Neural crest cell (in vitro differentiated cells): ENCODE measurements at regions not wholly inside any gene's neighbourhood (a gene's known extent, or its start where the extent isn't known, plus 50 kb on each side); places are given as distances from the start of the nearest gene placed in this dataset.

ENCODE experiments used
- DNase-seq: peaks from one replicate; pipeline ENCODE4 v3.0.0; 2021; ENCODE audit warnings: low read depth, mixed read lengths, low spot score
- H3K27ac Mint-ChIP-seq: one replicate; pipeline ENCODE4 v1.8.0; 2021; ENCODE audit warnings: mild to moderate bottlenecking, mixed read lengths; ENCODE audit not compliant: unreplicated experiment
- H3K27me3 Mint-ChIP-seq: 2 replicates; pipeline ENCODE4 v1.8.0; 2021; ENCODE audit warnings: low read depth, mild to moderate bottlenecking, mixed read lengths
- H3K36me3 Mint-ChIP-seq: 2 replicates; pipeline ENCODE4 v1.8.0; 2021; ENCODE audit warnings: low read depth, mild to moderate bottlenecking, mixed read lengths
- H3K4me1 Mint-ChIP-seq: 2 replicates; pipeline ENCODE4 v1.8.0; 2021; ENCODE audit warnings: mixed read lengths
- H3K4me3 Mint-ChIP-seq: one replicate; pipeline ENCODE4 v1.8.0; 2021; ENCODE audit warnings: mild to moderate bottlenecking, mixed read lengths
- H3K9me3 Mint-ChIP-seq: 2 replicates; pipeline ENCODE4 v1.8.0; 2021; ENCODE audit warnings: mixed read lengths
- CTCF ChIP-seq: fragments of 200-600 bp; sonication (generic); conservative IDR thresholded peaks from 2 replicates; pipeline ENCODE4 v1.5.0; 2021; ENCODE audit warnings: antibody characterized with exemption, mild to moderate bottlenecking

GRCh38 chr18:68181956-68182355 lies 533.0 kb downstream of the TMX3 start:
- H3K4me1 Mint-ChIP-seq, result no peaks in the 10 kb centered on the region
- no peaks in the 10 kb centered on the region for H3K9me3 Mint-ChIP-seq
- no peak overlapping the region for H3K27ac Mint-ChIP-seq
- no peaks in the 10 kb centered on the region for H3K36me3 Mint-ChIP-seq
- no peak for DNase-seq
- no peak overlapping the region for H3K4me3 Mint-ChIP-seq
- TF ChIP-seq CTCF, result no peak
- no peaks in the 10 kb centered on the region for H3K27me3 Mint-ChIP-seq

GRCh38 chr18:68179811-68180210 lies 535.1 kb downstream of the TMX3 start:
- H3K36me3 Mint-ChIP-seq, result no peaks in the 10 kb centered on the region
- H3K27ac Mint-ChIP-seq, result no peak overlapping the region
- H3K4me3 Mint-ChIP-seq, result no peak overlapping the region
- DNase-seq, result no peak
- TF ChIP-seq CTCF, result no peak
- no peaks in the 10 kb centered on the region for H3K27me3 Mint-ChIP-seq
- H3K4me1 Mint-ChIP-seq, result no peaks in the 10 kb centered on the region
- H3K9me3 Mint-ChIP-seq, result no peaks in the 10 kb centered on the region

- no peaks in the 10 kb centered on the region for H3K9me3 Mint-ChIP-seq
- H3K4me3 Mint-ChIP-seq, result no peak overlapping the region
- TF ChIP-seq CTCF, result no peak
- H3K27ac Mint-ChIP-seq, result no peak overlapping the region
- H3K36me3 Mint-ChIP-seq, result no peaks in the 10 kb centered on the region
- DNase-seq, result no peak
- H3K27me3 Mint-ChIP-seq, result no peaks in the 10 kb centered on the region
- no peaks in the 10 kb centered on the region for H3K4me1 Mint-ChIP-seq
Observed at GRCh38 chr18:68178921-68179320, 536.0 kb downstream of the TMX3 start.

GRCh38 chr18:68177807-68178702 lies 536.9 kb downstream of the TMX3 start:
- H3K36me3 Mint-ChIP-seq, result no peaks in the 10 kb centered on the region
- H3K27me3 Mint-ChIP-seq, result no peaks in the 10 kb centered on the region
- DNase-seq, result no peak
- TF ChIP-seq CTCF, result no peak
- H3K9me3 Mint-ChIP-seq, result no peaks in the 10 kb centered on the region
- no peaks in the 10 kb centered on the region for H3K4me1 Mint-ChIP-seq
- H3K27ac Mint-ChIP-seq, result no peak overlapping the region
- no peak overlapping the region for H3K4me3 Mint-ChIP-seq

- no peaks in the 10 kb centered on the region for H3K9me3 Mint-ChIP-seq
- TF ChIP-seq CTCF, result no peak
- DNase-seq, result no peak
- no peaks in the 10 kb centered on the region for H3K4me1 Mint-ChIP-seq
- H3K4me3 Mint-ChIP-seq, result no peak overlapping the region
- no peaks in the 10 kb centered on the region for H3K36me3 Mint-ChIP-seq
- H3K27me3 Mint-ChIP-seq, result no peaks in the 10 kb centered on the region
- no peak overlapping the region for H3K27ac Mint-ChIP-seq
Observed at GRCh38 chr18:68176901-68177300, 538.0 kb downstream of the TMX3 start.
